PFSK-1 (cell line): ENCODE measurements at regions not wholly inside any gene's neighbourhood (a gene's known extent, or its start where the extent isn't known, plus 50 kb on each side); places are given as distances from the start of the nearest gene placed in this dataset.

Source experiments
- FOXP2 ChIP-seq: optimal IDR thresholded peaks from 2 replicates; pipeline ENCODE3; 2011; ENCODE audit warnings: borderline replicate concordance, control low read depth, inconsistent platforms; ENCODE audit not compliant: insufficient read depth; ENCODE audit errors: extremely low read length, extremely low read depth
- POLR2AphosphoS5 ChIP-seq: IDR thresholded peaks from 2 replicates; pipeline ENCODE4 v1.6.1; 2012; ENCODE audit warnings: low read depth, mild to moderate bottlenecking, control low read depth, low read length, moderate library complexity
- SIN3A ChIP-seq: IDR thresholded peaks from 2 replicates; pipeline ENCODE4 v1.6.1; 2012; ENCODE audit warnings: mild to moderate bottlenecking, low read length, moderate library complexity, borderline replicate concordance; ENCODE audit not compliant: insufficient read depth
- TAF1 ChIP-seq: IDR thresholded peaks from 2 replicates; pipeline ENCODE4 v1.6.1; 2012; ENCODE audit warnings: low read length, control low read depth, borderline replicate concordance; ENCODE audit not compliant: insufficient read depth
- TF ChIP-seq, protein P1 (sequence below), 2 experiments: IDR thresholded peaks; 2 replicates each; pipeline versions ENCODE4 v1.6.1 to v1.8.0; 2011 to 2012; ENCODE audit warnings: low read depth in 2 of 2, low read length in 2 of 2, control low read depth in 1 of 2, inconsistent platforms in 1 of 2, mild to moderate bottlenecking in 1 of 2, moderate library complexity in 1 of 2; ENCODE audit not compliant: insufficient read depth in 1 of 2

DNA sequence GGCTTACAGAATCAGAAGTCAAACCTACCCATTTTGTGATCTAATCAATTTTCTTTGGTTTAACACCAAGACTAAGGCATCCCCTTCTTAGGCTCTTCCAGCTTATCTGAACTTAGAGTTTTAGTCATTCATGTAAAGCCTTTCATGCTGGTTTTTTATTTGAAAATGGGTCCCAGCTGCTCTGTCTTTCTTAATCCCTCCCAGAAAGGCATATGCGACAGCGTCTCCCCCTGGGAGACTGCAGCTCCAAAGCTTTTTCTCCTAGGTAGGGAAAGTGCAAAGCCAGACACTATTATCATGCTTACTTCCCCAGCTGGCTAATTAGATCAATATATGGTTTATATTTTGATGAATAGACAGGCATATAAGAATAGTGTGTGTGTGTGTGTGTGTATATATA, 96.6 kb upstream of the E2F7 start:
- TF ChIP-seq FOXP2 (no peak), POLR2AphosphoS5 (no peak), TAF1 (no peak), SIN3A (no peak)
- TF ChIP-seq, protein P1, sequence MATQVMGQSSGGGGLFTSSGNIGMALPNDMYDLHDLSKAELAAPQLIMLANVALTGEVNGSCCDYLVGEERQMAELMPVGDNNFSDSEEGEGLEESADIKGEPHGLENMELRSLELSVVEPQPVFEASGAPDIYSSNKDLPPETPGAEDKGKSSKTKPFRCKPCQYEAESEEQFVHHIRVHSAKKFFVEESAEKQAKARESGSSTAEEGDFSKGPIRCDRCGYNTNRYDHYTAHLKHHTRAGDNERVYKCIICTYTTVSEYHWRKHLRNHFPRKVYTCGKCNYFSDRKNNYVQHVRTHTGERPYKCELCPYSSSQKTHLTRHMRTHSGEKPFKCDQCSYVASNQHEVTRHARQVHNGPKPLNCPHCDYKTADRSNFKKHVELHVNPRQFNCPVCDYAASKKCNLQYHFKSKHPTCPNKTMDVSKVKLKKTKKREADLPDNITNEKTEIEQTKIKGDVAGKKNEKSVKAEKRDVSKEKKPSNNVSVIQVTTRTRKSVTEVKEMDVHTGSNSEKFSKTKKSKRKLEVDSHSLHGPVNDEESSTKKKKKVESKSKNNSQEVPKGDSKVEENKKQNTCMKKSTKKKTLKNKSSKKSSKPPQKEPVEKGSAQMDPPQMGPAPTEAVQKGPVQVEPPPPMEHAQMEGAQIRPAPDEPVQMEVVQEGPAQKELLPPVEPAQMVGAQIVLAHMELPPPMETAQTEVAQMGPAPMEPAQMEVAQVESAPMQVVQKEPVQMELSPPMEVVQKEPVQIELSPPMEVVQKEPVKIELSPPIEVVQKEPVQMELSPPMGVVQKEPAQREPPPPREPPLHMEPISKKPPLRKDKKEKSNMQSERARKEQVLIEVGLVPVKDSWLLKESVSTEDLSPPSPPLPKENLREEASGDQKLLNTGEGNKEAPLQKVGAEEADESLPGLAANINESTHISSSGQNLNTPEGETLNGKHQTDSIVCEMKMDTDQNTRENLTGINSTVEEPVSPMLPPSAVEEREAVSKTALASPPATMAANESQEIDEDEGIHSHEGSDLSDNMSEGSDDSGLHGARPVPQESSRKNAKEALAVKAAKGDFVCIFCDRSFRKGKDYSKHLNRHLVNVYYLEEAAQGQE (IDR thresholded peaks at IDR 0.05; ENCODE audit: insufficient read depth in 1 of 2, low read depth in 2 of 2, low read length in 2 of 2) = no peak

DNA sequence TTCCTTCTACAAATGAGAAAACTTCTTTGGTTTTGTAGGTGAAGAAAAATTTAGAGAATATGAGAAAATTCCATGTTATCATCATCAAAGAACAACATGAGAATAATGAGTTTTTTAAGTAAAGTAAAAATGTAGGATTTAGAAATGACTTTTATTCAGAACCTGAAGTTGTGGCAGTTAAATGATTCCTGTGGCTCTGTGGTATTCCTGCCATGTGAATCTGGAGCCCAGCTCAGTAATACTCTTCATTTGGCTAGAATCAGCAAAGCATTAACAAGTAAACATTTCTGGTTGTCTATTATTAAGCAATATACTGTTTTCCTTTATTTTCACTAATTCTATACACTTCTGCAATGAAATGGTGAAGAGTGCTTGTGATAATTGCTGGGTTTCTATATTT, 95.6 kb upstream of the E2F7 start:
- TF ChIP-seq POLR2AphosphoS5 = no peak
- TF ChIP-seq FOXP2 = no peak
- no peak for TF ChIP-seq SIN3A
- TF ChIP-seq, protein P1 (IDR thresholded peaks at IDR 0.05; ENCODE audit: insufficient read depth in 1 of 2, low read depth in 2 of 2, low read length in 2 of 2) = no peak
- no peak for TF ChIP-seq TAF1

DNA sequence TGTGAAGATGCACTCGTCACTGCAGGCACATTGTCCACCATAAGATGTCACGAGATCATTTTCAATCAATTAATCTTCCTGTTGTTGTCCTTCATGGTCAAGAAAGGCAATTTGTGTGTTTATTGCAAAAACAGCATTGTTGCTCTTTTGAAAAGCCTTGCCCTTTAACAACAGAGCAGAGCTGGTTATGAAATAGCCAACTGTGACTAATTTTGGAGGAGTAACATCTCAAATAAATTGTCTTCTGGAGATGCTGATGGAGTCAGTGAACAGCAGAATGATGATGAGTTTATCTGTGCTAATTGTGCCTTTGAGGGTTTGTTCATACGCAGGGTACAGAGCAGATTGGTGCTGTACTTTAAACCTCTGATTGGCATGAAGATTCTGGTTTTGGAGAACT, 88.3 kb upstream of the E2F7 start:
- TF ChIP-seq, protein P1 (IDR thresholded peaks at IDR 0.05; ENCODE audit: insufficient read depth in 1 of 2, low read depth in 2 of 2, low read length in 2 of 2) = no peak
- no peak for TF ChIP-seq SIN3A
- no peak for TF ChIP-seq POLR2AphosphoS5
- TF ChIP-seq FOXP2 = no peak
- TF ChIP-seq TAF1 = no peak

DNA sequence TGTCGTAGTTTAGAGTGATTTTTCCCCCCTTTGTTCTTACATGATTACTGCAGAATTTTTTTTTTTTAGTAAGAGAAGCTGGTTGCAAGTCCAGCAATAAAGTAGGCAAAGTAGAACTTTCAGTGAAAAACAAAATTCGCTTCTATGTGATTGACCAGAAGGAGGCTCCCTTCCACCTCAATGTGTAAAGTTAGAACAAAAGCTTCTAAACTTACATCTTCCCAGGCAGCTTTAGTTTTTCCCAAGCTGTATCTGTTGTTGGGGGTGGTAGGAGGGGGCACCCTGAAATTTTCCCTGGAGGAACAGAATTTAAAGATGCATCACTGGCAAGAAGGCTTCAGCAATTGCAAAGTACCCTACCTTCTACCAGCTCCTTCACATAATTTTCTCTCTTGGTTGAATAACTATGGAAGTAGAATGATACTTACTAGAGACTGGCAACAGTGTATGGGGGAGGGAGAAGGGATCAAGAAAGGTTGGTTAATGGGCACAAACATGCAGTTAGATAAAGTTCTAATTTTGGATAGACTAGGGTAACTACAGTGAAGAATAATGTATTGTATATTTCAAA, 87.3 kb upstream of the E2F7 start:
- TF ChIP-seq FOXP2 (no peak), SIN3A (no peak), POLR2AphosphoS5 (no peak), TAF1 (no peak)
- TF ChIP-seq, protein P1 (IDR thresholded peaks at IDR 0.05; ENCODE audit: insufficient read depth in 1 of 2, low read depth in 2 of 2, low read length in 2 of 2) = no peak

DNA sequence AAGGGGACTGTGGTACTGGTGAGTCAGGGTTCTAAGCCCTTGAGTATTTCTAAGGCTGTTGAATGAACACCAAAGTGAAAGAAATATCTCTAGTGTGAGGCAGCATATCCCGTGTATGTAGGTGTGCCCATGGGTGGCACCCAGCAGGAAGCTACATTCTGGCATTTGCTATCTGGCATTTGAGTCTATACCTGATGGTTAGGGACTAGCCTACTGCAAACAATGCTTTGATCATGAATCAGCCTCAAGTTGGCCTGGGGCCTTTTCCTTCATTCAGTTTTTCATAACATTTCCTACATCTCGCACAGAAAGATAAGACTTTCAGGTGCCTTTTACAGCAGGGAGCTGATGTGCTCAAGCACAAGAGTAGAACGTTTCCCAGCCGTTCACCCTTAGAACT, 85.7 kb upstream of the E2F7 start:
- TF ChIP-seq FOXP2 (no peak), POLR2AphosphoS5 (no peak), SIN3A (no peak), TAF1 (no peak)
- TF ChIP-seq, protein P1 (IDR thresholded peaks at IDR 0.05; ENCODE audit: insufficient read depth in 1 of 2, low read depth in 2 of 2, low read length in 2 of 2) = no peak
